NB4 (cell line): ENCODE measurements at regions not wholly inside any gene's neighbourhood (a gene's known extent, or its start where the extent isn't known, plus 50 kb on each side); places are given as distances from the start of the nearest gene placed in this dataset.

Experiments used
- DNase-seq: peaks from one replicate; pipeline ENCODE4 v3.0.0; 2010; ENCODE audit warnings: low read depth
- H3K4me3 ChIP-seq: one replicate; pipeline ENCODE4 v1.5.1; 2011; ENCODE audit warnings: mild to moderate bottlenecking, low read depth, low read length, moderate library complexity
- CTCF ChIP-seq: IDR thresholded peaks from one replicate; pipeline ENCODE4 v1.5.1; 2012; ENCODE audit warnings: low read depth, low read length
- MAX ChIP-seq: IDR thresholded peaks from 2 replicates; pipeline ENCODE4 v1.6.1; 2011; ENCODE audit warnings: low read depth, low read length
- MYC ChIP-seq: IDR thresholded peaks from 2 replicates; pipeline ENCODE4 v1.6.1; 2011; ENCODE audit warnings: low read depth, low read length
- POLR2A ChIP-seq: IDR thresholded peaks from 2 replicates; pipeline ENCODE4 v1.6.1; 2011; ENCODE audit warnings: mild to moderate bottlenecking; ENCODE audit not compliant: insufficient read length; ENCODE audit errors: extremely low read depth

- no peak for DNase-seq
- no peak overlapping the region for H3K4me3 ChIP-seq
- TF ChIP-seq CTCF (no peak), POLR2A (no peak), MYC (no peak), MAX (no peak)
Observed at GRCh38 chr11:80778941-80779340, 1338.1 kb upstream of the TENM4 start.

GRCh38 chr11:80778432-80778831 is 1337.6 kb upstream of the TENM4 start:
- no peak for DNase-seq
- TF ChIP-seq CTCF = no peak
- no peak for TF ChIP-seq MAX
- no peak for TF ChIP-seq POLR2A
- TF ChIP-seq MYC = no peak
- H3K4me3 ChIP-seq = no peak overlapping the region

- no peak overlapping the region for H3K4me3 ChIP-seq
- DNase-seq = no peak
- TF ChIP-seq MAX (no peak), CTCF (no peak), POLR2A (no peak), MYC (no peak)
Observed at GRCh38 chr11:80773919-80774318, 1333.1 kb upstream of the TENM4 start.

- no peak for TF ChIP-seq CTCF
- no peak for TF ChIP-seq MAX
- no peak for TF ChIP-seq POLR2A
- TF ChIP-seq MYC = no peak
- DNase-seq = no peak
- no peak overlapping the region for H3K4me3 ChIP-seq
Observed at GRCh38 chr11:80771017-80771416, 1330.2 kb upstream of the TENM4 start.

GRCh38 chr11:80758787-80759186 is 1318.0 kb upstream of the TENM4 start:
- TF ChIP-seq MYC (no peak), CTCF (no peak), MAX (no peak), POLR2A (no peak)
- no peak for DNase-seq
- H3K4me3 ChIP-seq = no peak overlapping the region
